ENCODE measurements at regions not wholly inside any gene's neighbourhood (a gene's known extent, or its start where the extent isn't known, plus 50 kb on each side); places are given as distances from the start of the nearest gene placed in this dataset.

DNA sequence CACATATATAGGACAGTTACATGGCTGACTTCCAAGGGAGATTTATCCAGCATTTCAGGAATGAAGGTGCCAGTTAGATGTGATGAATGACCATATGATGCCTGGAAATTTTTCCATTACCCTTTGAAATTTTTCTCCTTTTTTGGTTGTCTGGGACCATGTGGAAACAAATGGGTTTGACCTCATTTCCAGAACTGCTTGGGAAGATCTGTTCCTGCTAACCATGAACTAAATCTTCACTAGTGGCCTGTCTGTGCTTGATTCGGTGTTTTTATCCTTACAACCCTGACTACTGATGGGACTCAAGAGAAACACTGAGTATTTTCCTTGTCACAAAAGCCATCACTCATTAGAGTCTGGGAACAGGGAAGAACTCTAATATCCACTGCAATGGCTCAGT, 409.4 kb downstream of the PDCD6IP start:
- H3K4me1 ChIP-seq (ENCODE audit: insufficient read depth, low read length) = peaks cover 2% of the 10 kb centered on the region
- no peak overlapping the region for H3K4me3 ChIP-seq (ENCODE audit: low read length)
- no peak overlapping the region for H2AFZ ChIP-seq (ENCODE audit: low read depth, low read length)
- H3K36me3 ChIP-seq (ENCODE audit: insufficient read depth, low read length) = no peaks in the 10 kb centered on the region
- no peaks in the 10 kb centered on the region for H3K27me3 ChIP-seq (ENCODE audit: insufficient read depth, low read length)
- H3K9me3 ChIP-seq (ENCODE audit: low read length) = no peaks in the 10 kb centered on the region

DNA sequence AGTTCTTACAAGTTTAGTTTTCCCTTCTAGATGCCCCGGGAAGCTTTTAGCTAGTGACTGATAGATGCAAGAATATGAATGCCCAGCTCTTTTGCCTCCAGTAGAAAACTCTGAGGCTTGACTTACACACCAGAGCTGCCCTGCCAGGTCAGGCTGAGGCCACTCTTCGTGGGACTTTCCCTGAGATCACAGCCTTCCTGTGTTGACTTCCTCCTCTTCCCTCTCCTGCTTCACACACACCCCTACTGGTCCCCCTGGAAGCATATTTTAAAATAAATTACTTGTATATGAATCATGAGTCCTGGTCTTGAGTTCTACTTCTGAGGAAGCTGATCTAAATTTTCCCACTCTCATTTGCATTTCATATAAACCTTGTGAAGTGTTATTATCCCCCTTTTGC, 413.7 kb downstream of the PDCD6IP start:
- Histone ChIP-seq H3K27me3 (ENCODE audit: insufficient read depth, low read length) (no peaks in the 10 kb centered on the region), H3K36me3 (ENCODE audit: insufficient read depth, low read length) (no peaks in the 10 kb centered on the region), H3K4me1 (ENCODE audit: insufficient read depth, low read length) (peaks cover 2% of the 10 kb centered on the region), H2AFZ (ENCODE audit: low read depth, low read length) (no peak overlapping the region), H3K4me3 (ENCODE audit: low read length) (no peak overlapping the region), H3K9me3 (ENCODE audit: low read length) (no peaks in the 10 kb centered on the region)

DNA sequence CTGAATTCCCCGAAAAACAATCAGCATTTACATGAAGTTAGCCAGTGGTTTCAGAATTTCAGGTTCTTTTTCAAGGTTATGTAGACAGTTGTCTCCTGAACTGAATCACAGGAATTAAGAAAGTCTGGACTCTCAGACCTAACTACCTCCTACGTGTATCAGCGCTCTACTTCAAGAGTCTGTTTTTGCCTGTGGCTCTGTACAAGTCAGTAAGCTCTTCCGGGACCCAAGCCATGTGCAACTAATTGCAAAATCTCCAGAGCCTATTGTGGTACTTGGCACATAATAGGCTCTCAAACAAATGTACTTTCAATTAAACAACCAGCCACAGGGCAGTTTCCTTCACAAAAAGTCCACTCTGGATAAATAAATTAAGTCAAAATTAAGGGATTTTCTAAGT, 414.2 kb downstream of the PDCD6IP start:
- Histone ChIP-seq H3K27me3 (ENCODE audit: insufficient read depth, low read length) (no peaks in the 10 kb centered on the region), H3K9me3 (ENCODE audit: low read length) (no peaks in the 10 kb centered on the region), H2AFZ (ENCODE audit: low read depth, low read length) (no peak overlapping the region), H3K4me3 (ENCODE audit: low read length) (no peak overlapping the region), H3K36me3 (ENCODE audit: insufficient read depth, low read length) (no peaks in the 10 kb centered on the region), H3K4me1 (ENCODE audit: insufficient read depth, low read length) (peaks cover 2% of the 10 kb centered on the region)

DNA sequence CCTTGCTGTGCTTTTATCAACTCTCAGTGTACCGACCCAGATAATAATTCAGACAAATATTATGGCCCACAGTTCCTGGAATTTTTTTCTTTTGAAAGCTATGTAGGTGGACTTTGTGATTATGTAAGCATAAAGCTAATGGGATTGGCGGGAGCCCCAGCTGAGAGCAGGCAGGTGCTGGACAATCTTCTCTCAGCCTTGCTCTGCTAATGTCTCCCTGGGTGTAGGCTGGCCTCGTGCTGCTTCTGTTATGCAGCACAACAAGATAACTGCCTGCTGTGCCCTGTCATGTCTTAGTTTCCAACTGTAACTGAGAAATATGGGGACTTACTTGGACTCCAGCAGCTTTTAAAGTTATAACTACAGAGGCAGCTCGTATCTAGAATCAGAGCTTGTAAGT, 415.0 kb downstream of the PDCD6IP start:
- no peaks in the 10 kb centered on the region for H3K27me3 ChIP-seq (ENCODE audit: insufficient read depth, low read length)
- H2AFZ ChIP-seq (ENCODE audit: low read depth, low read length) = no peak overlapping the region
- no peaks in the 10 kb centered on the region for H3K9me3 ChIP-seq (ENCODE audit: low read length)

DNA sequence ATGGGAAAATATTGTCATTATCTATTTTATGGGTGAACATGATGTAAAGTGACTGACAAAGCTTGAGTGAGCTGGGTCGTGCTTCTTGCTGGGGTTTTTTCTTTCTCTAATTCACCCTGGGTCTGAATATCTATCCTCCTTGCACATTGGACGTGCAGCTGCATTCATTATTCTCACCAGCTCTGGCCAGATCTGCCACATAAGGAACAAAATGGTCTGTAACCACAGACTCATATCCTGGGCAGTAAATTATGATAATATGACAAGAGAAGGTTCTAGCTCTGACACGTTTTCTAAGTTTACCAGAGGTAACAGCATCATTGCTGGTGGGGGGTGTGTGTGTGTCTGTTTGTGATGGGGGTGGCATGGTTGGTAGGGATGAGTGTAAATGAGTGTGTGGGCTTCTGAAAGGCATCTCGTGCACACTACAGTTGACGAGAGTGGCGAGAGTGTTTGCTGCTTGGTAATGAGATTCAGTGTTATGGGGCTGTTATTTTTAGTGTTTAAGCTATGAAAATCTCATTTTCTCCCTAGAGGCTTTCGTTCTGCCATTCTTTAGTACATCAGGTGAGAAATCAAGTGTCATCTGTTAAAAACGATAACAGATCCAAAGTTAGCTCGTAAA, 418.4 kb downstream of the PDCD6IP start:
- Histone ChIP-seq H3K4me1 (ENCODE audit: insufficient read depth, low read length) (peaks cover 2% of the 10 kb centered on the region), H3K27me3 (ENCODE audit: insufficient read depth, low read length) (no peaks in the 10 kb centered on the region), H2AFZ (ENCODE audit: low read depth, low read length) (no peak overlapping the region), H3K4me3 (ENCODE audit: low read length) (no peak overlapping the region), H3K36me3 (ENCODE audit: insufficient read depth, low read length) (no peaks in the 10 kb centered on the region), H3K9me3 (ENCODE audit: low read length) (no peaks in the 10 kb centered on the region)

More for the DNA sequence above, 415.0 kb downstream of the PDCD6IP start:
- Histone ChIP-seq H3K4me1 (ENCODE audit: insufficient read depth, low read length) (peaks cover 2% of the 10 kb centered on the region), H3K4me3 (ENCODE audit: low read length) (no peak overlapping the region), H3K36me3 (ENCODE audit: insufficient read depth, low read length) (no peaks in the 10 kb centered on the region)

DNA sequence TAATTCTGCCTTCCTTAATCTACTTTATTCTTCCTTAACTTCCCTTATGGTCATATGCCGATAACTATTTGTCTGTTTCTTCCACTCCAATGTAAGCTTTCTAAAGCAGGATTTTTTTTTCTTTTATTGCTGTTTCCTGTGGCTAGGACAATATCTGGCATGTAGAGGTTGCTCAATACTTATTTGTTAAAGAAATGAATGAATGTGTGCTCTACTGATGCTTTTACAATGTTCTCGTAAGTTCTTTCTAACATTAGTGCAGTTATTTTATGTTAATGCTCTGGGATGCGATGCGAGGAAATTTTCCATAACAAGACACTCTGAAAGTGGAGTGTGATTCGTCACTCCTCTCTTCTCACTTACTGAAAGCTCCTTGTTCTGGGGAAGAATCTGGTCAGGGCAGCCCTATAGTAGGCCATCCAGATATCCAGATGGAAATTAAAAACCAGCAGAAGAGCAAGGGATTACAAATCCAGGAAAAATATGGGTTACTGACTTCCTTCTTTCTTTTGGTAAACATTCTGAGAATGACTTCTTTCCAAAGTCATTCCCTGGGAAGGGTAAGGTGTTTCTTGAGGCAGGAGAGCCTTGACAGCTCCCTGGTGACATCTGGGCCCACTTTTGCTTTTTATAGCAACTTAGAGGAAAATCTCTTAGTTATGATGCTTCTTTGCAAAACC, 420.4 kb downstream of the PDCD6IP start:
- Histone ChIP-seq H3K4me1 (ENCODE audit: insufficient read depth, low read length) (no peaks in the 10 kb centered on the region), H3K27me3 (ENCODE audit: insufficient read depth, low read length) (no peaks in the 10 kb centered on the region), H3K4me3 (ENCODE audit: low read length) (no peak overlapping the region), H3K9me3 (ENCODE audit: low read length) (no peaks in the 10 kb centered on the region), H2AFZ (ENCODE audit: low read depth, low read length) (no peak overlapping the region), H3K36me3 (ENCODE audit: insufficient read depth, low read length) (no peaks in the 10 kb centered on the region)

DNA sequence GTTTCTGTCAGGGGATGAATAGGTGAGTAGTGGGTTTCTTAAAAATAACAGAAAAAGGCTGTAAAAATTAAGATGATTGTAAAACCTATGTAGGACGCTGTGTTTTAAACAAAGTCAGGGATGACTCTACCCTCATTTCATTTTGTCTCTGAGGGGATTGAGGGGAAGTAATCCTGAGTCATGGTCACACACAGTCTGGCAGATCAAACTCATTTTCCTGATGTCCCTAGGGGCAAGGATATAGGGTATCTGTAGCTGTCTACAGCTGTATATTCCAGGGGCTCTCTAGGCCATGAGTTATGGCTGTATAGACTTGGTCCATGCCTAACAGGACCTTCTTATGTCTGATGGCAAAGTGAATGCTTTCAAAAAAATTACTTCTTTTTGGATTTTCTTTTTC, 421.1 kb downstream of the PDCD6IP start:
- no peaks in the 10 kb centered on the region for H3K4me1 ChIP-seq (ENCODE audit: insufficient read depth, low read length)
- H3K4me3 ChIP-seq (ENCODE audit: low read length) = no peak overlapping the region
- H3K9me3 ChIP-seq (ENCODE audit: low read length) = no peaks in the 10 kb centered on the region
- no peaks in the 10 kb centered on the region for H3K36me3 ChIP-seq (ENCODE audit: insufficient read depth, low read length)
- no peak overlapping the region for H2AFZ ChIP-seq (ENCODE audit: low read depth, low read length)
- no peaks in the 10 kb centered on the region for H3K27me3 ChIP-seq (ENCODE audit: insufficient read depth, low read length)

DNA sequence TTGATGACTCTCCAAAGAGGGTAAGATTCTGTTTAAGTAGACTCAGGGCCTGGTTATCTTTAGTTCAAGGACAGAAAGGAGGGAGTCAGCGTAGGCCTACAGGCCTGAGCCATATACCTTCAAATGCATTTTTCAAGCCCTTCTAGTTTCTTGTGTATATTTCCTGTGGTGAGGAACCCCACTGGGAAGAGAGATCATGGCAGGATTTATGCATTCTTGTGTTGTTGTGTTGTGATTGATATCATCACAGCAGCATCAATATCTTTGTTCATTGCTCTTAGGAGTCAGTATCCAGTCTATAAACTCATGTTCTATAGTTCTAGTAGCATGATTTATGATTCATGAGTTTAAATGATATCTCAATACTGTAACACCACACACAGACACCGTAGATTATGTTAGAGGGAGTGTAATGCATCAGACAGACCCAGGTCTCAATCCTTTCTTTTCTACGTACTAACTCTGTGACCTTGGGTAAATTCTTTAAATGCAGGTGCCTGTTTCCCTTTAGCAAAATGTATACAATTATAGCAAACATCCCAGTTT, 427.5 kb downstream of the PDCD6IP start:
- H3K4me3 ChIP-seq (ENCODE audit: low read length) = no peak overlapping the region
- no peaks in the 10 kb centered on the region for H3K27me3 ChIP-seq (ENCODE audit: insufficient read depth, low read length)
- no peak overlapping the region for H2AFZ ChIP-seq (ENCODE audit: low read depth, low read length)
- H3K36me3 ChIP-seq (ENCODE audit: insufficient read depth, low read length) = no peaks in the 10 kb centered on the region
- H3K4me1 ChIP-seq (ENCODE audit: insufficient read depth, low read length) = no peaks in the 10 kb centered on the region
- no peaks in the 10 kb centered on the region for H3K9me3 ChIP-seq (ENCODE audit: low read length)

DNA sequence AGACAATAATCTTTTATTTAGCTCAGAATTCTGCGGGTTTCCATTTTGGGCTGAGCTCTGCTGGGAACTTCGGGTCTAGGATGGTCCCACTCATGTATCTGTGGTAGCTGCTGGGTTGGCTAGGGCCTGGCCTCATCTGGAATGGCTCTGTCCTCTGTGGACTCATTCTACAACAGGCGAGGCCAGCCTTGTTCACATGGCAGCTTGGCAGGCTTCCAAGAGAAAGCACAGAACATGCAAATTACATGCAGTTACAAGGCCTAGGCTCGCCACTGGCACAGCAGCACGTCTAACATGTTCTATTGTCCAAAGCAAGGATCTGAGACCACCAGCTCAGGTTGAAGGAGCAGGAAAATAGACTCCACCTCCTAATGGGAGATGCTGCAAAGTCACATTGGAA, 431.4 kb downstream of the PDCD6IP start:
- Histone ChIP-seq H3K27me3 (ENCODE audit: insufficient read depth, low read length) (no peaks in the 10 kb centered on the region), H3K4me1 (ENCODE audit: insufficient read depth, low read length) (no peaks in the 10 kb centered on the region), H3K9me3 (ENCODE audit: low read length) (no peaks in the 10 kb centered on the region), H3K4me3 (ENCODE audit: low read length) (no peak overlapping the region), H2AFZ (ENCODE audit: low read depth, low read length) (no peak overlapping the region), H3K36me3 (ENCODE audit: insufficient read depth, low read length) (no peaks in the 10 kb centered on the region)

DNA sequence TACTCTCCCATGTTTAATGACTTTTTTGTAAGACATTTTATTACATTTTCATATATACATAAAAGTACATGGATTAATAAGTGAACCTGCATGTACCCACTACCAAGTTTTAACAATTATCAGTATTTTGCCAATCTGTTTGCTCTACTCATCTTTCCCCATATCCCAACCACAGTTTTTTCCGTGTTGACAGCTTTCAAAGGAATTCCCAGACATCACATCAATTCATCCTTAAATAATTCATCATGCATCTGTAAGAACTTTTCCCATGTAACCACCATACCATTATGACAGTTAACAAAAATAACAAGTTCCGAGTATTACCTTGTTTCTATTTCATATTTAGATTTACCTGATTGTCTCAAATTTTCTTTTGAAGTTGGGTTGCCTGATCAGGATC, 436.7 kb downstream of the PDCD6IP start:
- H3K4me3 ChIP-seq (ENCODE audit: low read length) = no peak overlapping the region
- H3K9me3 ChIP-seq (ENCODE audit: low read length) = no peaks in the 10 kb centered on the region
- no peaks in the 10 kb centered on the region for H3K27me3 ChIP-seq (ENCODE audit: insufficient read depth, low read length)
- no peaks in the 10 kb centered on the region for H3K36me3 ChIP-seq (ENCODE audit: insufficient read depth, low read length)
- no peak overlapping the region for H2AFZ ChIP-seq (ENCODE audit: low read depth, low read length)
- peaks cover 2% of the 10 kb centered on the region for H3K4me1 ChIP-seq (ENCODE audit: insufficient read depth, low read length)

DNA sequence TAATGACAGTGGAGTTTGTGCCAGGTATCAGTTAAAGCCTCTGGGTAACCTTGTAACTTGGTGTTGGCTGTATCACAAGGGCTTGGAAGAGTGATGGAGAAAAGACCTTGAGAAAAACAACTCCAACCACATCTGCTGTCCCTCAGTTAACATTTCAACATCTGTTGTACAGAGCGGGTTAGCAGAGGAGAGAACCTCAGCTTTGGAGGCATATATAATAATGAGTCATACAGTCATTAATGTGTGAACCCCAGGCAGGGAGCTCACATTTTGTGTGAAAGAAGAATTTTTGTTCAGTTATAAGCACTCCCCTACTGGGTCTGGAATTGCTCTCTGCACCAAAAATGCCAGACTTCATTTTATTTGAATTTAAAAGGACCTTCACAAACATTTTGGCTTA, 439.5 kb downstream of the PDCD6IP start:
- Histone ChIP-seq H3K9me3 (ENCODE audit: low read length) (no peaks in the 10 kb centered on the region), H3K36me3 (ENCODE audit: insufficient read depth, low read length) (no peaks in the 10 kb centered on the region), H3K4me3 (ENCODE audit: low read length) (no peak overlapping the region), H3K27me3 (ENCODE audit: insufficient read depth, low read length) (no peaks in the 10 kb centered on the region), H3K4me1 (ENCODE audit: insufficient read depth, low read length) (peaks cover 20% of the 10 kb centered on the region), H2AFZ (ENCODE audit: low read depth, low read length) (no peak overlapping the region)

DNA sequence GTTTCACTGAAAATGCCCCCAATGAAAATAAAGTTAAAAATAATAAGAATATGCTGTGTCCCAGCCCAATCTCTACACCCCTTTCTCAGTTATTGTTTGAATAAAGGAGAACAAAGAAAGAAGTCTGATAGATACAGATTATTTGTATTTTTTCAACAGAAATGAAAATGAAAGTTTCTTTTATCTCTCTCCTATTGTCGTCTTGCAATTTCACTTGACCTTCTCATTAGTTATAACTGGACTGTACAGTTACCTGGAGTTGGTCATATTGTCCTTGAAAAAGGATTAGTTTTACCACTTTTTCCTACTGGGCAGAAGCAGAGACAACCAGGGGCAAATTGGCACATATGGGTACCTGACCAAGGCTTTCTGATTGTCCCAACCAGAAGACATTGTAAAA, 440.0 kb downstream of the PDCD6IP start:
- H2AFZ ChIP-seq (ENCODE audit: low read depth, low read length) = no peak overlapping the region
- H3K9me3 ChIP-seq (ENCODE audit: low read length) = no peaks in the 10 kb centered on the region
- no peaks in the 10 kb centered on the region for H3K27me3 ChIP-seq (ENCODE audit: insufficient read depth, low read length)
- no peaks in the 10 kb centered on the region for H3K36me3 ChIP-seq (ENCODE audit: insufficient read depth, low read length)
- no peak overlapping the region for H3K4me3 ChIP-seq (ENCODE audit: low read length)
- peaks cover 20% of the 10 kb centered on the region for H3K4me1 ChIP-seq (ENCODE audit: insufficient read depth, low read length)

DNA sequence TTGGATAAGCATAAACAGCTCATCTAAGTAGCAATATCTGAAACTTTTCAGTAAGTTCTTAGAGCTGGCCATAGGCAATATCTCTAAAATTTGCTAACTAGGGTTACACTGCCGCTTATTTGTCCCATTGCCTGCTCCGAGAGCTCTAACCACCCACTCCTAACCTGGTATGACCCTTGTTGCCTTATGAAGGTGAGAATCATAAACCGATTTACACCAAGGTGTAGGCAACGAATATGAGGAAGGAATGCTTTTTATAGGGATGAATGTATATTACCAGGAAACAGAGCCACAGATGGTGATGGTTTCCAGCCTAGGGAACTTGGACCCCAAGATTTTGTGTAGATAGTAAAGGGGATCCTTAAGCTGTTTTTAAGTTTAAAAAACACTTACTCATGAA, 440.9 kb downstream of the PDCD6IP start:
- no peaks in the 10 kb centered on the region for H3K9me3 ChIP-seq (ENCODE audit: low read length)
- H2AFZ ChIP-seq (ENCODE audit: low read depth, low read length) = no peak overlapping the region
- H3K27me3 ChIP-seq (ENCODE audit: insufficient read depth, low read length) = no peaks in the 10 kb centered on the region
- H3K4me3 ChIP-seq (ENCODE audit: low read length) = no peak overlapping the region
- peaks cover 20% of the 10 kb centered on the region for H3K4me1 ChIP-seq (ENCODE audit: insufficient read depth, low read length)
- H3K36me3 ChIP-seq (ENCODE audit: insufficient read depth, low read length) = no peaks in the 10 kb centered on the region

DNA sequence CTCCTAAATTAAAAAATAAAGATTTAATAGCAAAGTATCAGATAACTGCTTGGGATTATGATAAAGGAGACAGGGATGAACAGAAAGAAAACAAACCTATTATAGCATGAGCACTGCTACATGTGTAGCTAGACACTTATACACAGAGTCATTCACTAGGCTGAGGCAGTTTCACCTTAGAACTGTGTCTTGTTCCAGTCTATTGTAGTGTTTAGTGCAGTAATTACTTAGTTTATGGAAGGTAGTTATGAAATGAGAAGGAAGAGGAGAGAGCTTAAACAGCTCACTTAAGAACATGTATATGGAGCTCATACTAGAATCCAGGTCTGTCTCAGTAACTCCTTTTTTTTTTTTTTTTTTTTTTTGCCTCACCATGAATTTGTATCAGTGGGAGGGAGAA, 441.4 kb downstream of the PDCD6IP start:
- Histone ChIP-seq H3K36me3 (ENCODE audit: insufficient read depth, low read length) (no peaks in the 10 kb centered on the region), H2AFZ (ENCODE audit: low read depth, low read length) (no peak overlapping the region), H3K27me3 (ENCODE audit: insufficient read depth, low read length) (no peaks in the 10 kb centered on the region), H3K9me3 (ENCODE audit: low read length) (no peaks in the 10 kb centered on the region), H3K4me3 (ENCODE audit: low read length) (no peak overlapping the region), H3K4me1 (ENCODE audit: insufficient read depth, low read length) (peaks cover 20% of the 10 kb centered on the region)

All from neuron (in vitro differentiated cells).